Amniotic epithelial cell (primary cell): ENCODE measurements at regions not wholly inside any gene's neighbourhood (a gene's known extent, or its start where the extent isn't known, plus 50 kb on each side); places are given as distances from the start of the nearest gene placed in this dataset.
"Not testable (repeated sequence)": the region's sequence is repeated elsewhere in the genome, so short reads cannot be mapped to it uniquely, and the experiment has no call there.

Experiments used
- DNase-seq: peaks from one replicate; pipeline ENCODE4 v3.0.0-alpha.2; 2010; ENCODE audit warnings: low read depth

GRCh38 chr2:59176737-59177136 is 935.6 kb upstream of the FANCL start:
- DNase-seq: no peak

- no peak for DNase-seq
These were observed 933.6 kb upstream of the FANCL start for GRCh38 chr2:59174536-59175243.

- no peak for DNase-seq
These were observed 932.2 kb upstream of the FANCL start for GRCh38 chr2:59173325-59173724.

GRCh38 chr2:59171019-59171418 is 929.9 kb upstream of the FANCL start:
- no peak for DNase-seq

- no peak for DNase-seq
These were observed 927.6 kb upstream of the FANCL start for GRCh38 chr2:59168766-59169165.

- no peak for DNase-seq
These were observed 926.4 kb upstream of the FANCL start for GRCh38 chr2:59167514-59167913.

GRCh38 chr2:59157908-59158307 is 916.8 kb upstream of the FANCL start:
- not testable (repeated sequence) for DNase-seq

- DNase-seq: no peak
These were observed 910.7 kb upstream of the FANCL start for GRCh38 chr2:59151805-59152204.

GRCh38 chr2:59150217-59150849 is 909.2 kb upstream of the FANCL start:
- DNase-seq: no peak

- no peak for DNase-seq
These were observed 908.1 kb upstream of the FANCL start for GRCh38 chr2:59149271-59149670.

- DNase-seq: no peak
These were observed 871.1 kb upstream of the FANCL start for GRCh38 chr2:59112258-59112657.

- DNase-seq: no peak
These were observed 855.8 kb upstream of the FANCL start for GRCh38 chr2:59096973-59097372.

GRCh38 chr2:59093571-59093970 is 852.4 kb upstream of the FANCL start:
- DNase-seq: no peak

GRCh38 chr2:59084326-59084725 is 843.2 kb upstream of the FANCL start:
- DNase-seq: no peak

- DNase-seq: no peak
These were observed 842.1 kb upstream of the FANCL start for GRCh38 chr2:59083075-59083828.

GRCh38 chr2:59082657-59083056 is 841.5 kb upstream of the FANCL start:
- no peak for DNase-seq

GRCh38 chr2:59080451-59081181 is 839.5 kb upstream of the FANCL start:
- DNase-seq: no peak

GRCh38 chr2:59077981-59078531 is 836.9 kb upstream of the FANCL start:
- DNase-seq: no peak

- DNase-seq: no peak
These were observed 836.1 kb upstream of the FANCL start for GRCh38 chr2:59077026-59077725.

- DNase-seq: no peak
These were observed 835.0 kb upstream of the FANCL start for GRCh38 chr2:59076079-59076619.

GRCh38 chr2:59074071-59074470 is 832.9 kb upstream of the FANCL start:
- no peak for DNase-seq
